ENCODE measurements at regions not wholly inside any gene's neighbourhood (a gene's known extent, or its start where the extent isn't known, plus 50 kb on each side); places are given as distances from the start of the nearest gene placed in this dataset.

DNA sequence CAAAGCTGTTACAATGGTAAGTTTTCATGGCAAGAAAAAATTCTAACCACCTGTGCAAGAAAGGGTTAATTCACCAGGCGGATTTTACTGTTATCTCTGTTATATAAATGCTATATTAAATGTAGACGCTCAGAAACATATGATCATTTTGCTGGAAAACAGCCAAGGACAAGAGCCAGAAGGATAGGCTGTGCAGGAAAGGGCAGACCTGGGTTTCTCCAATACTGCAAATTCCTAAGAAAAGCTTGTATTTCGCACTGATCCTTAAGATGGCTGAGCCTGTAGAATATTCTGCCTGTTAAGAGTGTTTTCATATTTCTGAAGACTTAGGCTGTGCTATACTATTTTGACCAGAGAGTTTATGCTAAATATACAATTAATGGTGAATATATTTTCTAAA lies 564.1 kb upstream of the KCND2 start:
- Mint-ChIP-seq H3K4me1 (ENCODE audit: unreplicated experiment) (peaks cover 11% of the 10 kb centered on the region), H3K9me3 (ENCODE audit: unreplicated experiment) (peaks cover 5% of the 10 kb centered on the region), H3K27me3 (ENCODE audit: unreplicated experiment) (no peaks in the 10 kb centered on the region), H3K27ac (ENCODE audit: unreplicated experiment) (no peak overlapping the region), H3K36me3 (ENCODE audit: low read depth, unreplicated experiment) (peaks cover 5% of the 10 kb centered on the region), H3K4me3 (ENCODE audit: unreplicated experiment) (no peak overlapping the region)
- no peak for DNase-seq (ENCODE audit: low spot score)
- TF ChIP-seq, protein P1, sequence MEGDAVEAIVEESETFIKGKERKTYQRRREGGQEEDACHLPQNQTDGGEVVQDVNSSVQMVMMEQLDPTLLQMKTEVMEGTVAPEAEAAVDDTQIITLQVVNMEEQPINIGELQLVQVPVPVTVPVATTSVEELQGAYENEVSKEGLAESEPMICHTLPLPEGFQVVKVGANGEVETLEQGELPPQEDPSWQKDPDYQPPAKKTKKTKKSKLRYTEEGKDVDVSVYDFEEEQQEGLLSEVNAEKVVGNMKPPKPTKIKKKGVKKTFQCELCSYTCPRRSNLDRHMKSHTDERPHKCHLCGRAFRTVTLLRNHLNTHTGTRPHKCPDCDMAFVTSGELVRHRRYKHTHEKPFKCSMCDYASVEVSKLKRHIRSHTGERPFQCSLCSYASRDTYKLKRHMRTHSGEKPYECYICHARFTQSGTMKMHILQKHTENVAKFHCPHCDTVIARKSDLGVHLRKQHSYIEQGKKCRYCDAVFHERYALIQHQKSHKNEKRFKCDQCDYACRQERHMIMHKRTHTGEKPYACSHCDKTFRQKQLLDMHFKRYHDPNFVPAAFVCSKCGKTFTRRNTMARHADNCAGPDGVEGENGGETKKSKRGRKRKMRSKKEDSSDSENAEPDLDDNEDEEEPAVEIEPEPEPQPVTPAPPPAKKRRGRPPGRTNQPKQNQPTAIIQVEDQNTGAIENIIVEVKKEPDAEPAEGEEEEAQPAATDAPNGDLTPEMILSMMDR (IDR thresholded peaks at IDR 0.05; ENCODE audit: unreplicated experiment): no peak

- H3K27ac Mint-ChIP-seq (ENCODE audit: unreplicated experiment): no peak overlapping the region
- TF ChIP-seq, protein P1 (IDR thresholded peaks at IDR 0.05; ENCODE audit: unreplicated experiment): no peak
- H3K4me3 Mint-ChIP-seq (ENCODE audit: unreplicated experiment): no peak overlapping the region
- H3K4me1 Mint-ChIP-seq (ENCODE audit: unreplicated experiment): peaks cover 7% of the 10 kb centered on the region
- DNase-seq (ENCODE audit: low spot score): no peak
- no peaks in the 10 kb centered on the region for H3K9me3 Mint-ChIP-seq (ENCODE audit: unreplicated experiment)
- no peaks in the 10 kb centered on the region for H3K27me3 Mint-ChIP-seq (ENCODE audit: unreplicated experiment)
- H3K36me3 Mint-ChIP-seq (ENCODE audit: low read depth, unreplicated experiment): no peaks in the 10 kb centered on the region
Observed at GRCh38 chr7:119711104-119711503, 561.9 kb upstream of the KCND2 start.

DNA sequence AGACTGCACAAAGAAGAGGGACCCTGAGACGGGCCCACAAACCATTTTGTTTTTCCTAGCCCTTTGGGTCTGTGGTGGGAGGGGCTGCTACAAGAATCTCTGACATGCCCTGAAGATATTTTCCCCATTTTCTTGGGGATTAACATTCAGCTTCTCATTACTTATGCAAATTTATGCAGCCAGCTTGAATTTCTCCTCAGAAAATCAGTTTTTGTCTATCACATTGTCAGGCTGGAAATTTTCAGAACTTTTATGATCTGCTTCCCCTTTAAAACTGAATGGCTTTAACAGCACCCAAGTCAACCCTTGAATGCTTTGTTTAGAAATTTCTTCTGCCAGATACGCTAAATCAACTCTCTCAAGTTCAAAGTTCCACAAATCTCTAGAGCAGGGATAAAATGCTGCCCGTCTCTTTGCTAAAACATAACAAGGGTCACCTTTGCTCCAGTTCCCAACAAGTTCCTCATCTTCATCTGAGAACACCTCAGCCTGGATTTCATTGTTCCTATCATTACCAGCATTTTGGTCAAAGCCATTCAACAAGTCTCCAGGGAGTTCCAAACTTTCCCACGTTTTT lies 560.0 kb upstream of the KCND2 start:
- TF ChIP-seq, protein P1 (IDR thresholded peaks at IDR 0.05; ENCODE audit: unreplicated experiment): no peak
- H3K27ac Mint-ChIP-seq (ENCODE audit: unreplicated experiment): no peak overlapping the region

GRCh38 chr7:119713606-119714005 lies 559.4 kb upstream of the KCND2 start:
- DNase-seq (ENCODE audit: low spot score): no peak
- TF ChIP-seq, protein P1 (IDR thresholded peaks at IDR 0.05; ENCODE audit: unreplicated experiment): no peak
- Mint-ChIP-seq H3K4me1 (ENCODE audit: unreplicated experiment) (no peaks in the 10 kb centered on the region), H3K27me3 (ENCODE audit: unreplicated experiment) (no peaks in the 10 kb centered on the region), H3K9me3 (ENCODE audit: unreplicated experiment) (no peaks in the 10 kb centered on the region), H3K27ac (ENCODE audit: unreplicated experiment) (no peak overlapping the region), H3K4me3 (ENCODE audit: unreplicated experiment) (no peak overlapping the region), H3K36me3 (ENCODE audit: low read depth, unreplicated experiment) (no peaks in the 10 kb centered on the region)

More for the DNA sequence above, 560.0 kb upstream of the KCND2 start:
- H3K27me3 Mint-ChIP-seq (ENCODE audit: unreplicated experiment): no peaks in the 10 kb centered on the region
- H3K4me3 Mint-ChIP-seq (ENCODE audit: unreplicated experiment): no peak overlapping the region
- no peaks in the 10 kb centered on the region for H3K4me1 Mint-ChIP-seq (ENCODE audit: unreplicated experiment)
- no peaks in the 10 kb centered on the region for H3K9me3 Mint-ChIP-seq (ENCODE audit: unreplicated experiment)
- no peaks in the 10 kb centered on the region for H3K36me3 Mint-ChIP-seq (ENCODE audit: low read depth, unreplicated experiment)
- no peak for DNase-seq (ENCODE audit: low spot score)

DNA sequence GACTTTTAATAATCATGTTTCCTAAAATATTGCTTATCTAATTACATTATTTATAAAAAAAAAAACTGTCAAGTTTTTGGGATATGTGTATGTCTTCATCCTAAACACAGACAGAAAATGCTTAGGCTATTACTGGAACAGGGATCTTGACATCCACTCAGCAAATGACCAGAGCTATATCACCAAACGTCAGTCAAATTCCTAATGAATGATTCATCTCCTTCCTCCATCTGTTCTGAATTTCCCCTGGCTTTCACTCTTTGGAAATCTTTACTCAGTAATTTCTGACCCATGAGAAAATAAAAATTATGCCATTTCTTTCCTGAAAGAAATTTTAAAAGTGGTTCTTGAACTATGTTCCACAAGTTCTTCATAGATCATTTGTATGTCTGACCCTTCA lies 552.4 kb upstream of the KCND2 start:
- H3K36me3 Mint-ChIP-seq (ENCODE audit: low read depth, unreplicated experiment): no peaks in the 10 kb centered on the region
- H3K27ac Mint-ChIP-seq (ENCODE audit: unreplicated experiment): peak overlapping the region; percentile 57
- H3K27me3 Mint-ChIP-seq (ENCODE audit: unreplicated experiment): no peaks in the 10 kb centered on the region
- peaks cover 2% of the 10 kb centered on the region for H3K4me1 Mint-ChIP-seq (ENCODE audit: unreplicated experiment)
- TF ChIP-seq, protein P1 (IDR thresholded peaks at IDR 0.05; ENCODE audit: unreplicated experiment): no peak
- no peak for DNase-seq (ENCODE audit: low spot score)
- H3K4me3 Mint-ChIP-seq (ENCODE audit: unreplicated experiment): no peak overlapping the region
- no peaks in the 10 kb centered on the region for H3K9me3 Mint-ChIP-seq (ENCODE audit: unreplicated experiment)
